Stimulated activated CD8-positive, alpha-beta memory T cell treated with anti-CD3 and anti-CD28 coated beads, Interleukin-12 subunit alpha, Interleukin-12 subunit beta, amount 100 ng/mL, for 4 hours (primary cell): ENCODE measurements at regions not wholly inside any gene's neighbourhood (a gene's known extent, or its start where the extent isn't known, plus 50 kb on each side); places are given as distances from the start of the nearest gene placed in this dataset.

Source experiments
- DNase-seq: peaks from one replicate; pipeline ENCODE4 v3.0.0-alpha.2; 2020; ENCODE audit warnings: low read depth

GRCh38 chr7:424301-424935 lies 95.2 kb downstream of the PDGFA start:
- no peak for DNase-seq

DNA sequence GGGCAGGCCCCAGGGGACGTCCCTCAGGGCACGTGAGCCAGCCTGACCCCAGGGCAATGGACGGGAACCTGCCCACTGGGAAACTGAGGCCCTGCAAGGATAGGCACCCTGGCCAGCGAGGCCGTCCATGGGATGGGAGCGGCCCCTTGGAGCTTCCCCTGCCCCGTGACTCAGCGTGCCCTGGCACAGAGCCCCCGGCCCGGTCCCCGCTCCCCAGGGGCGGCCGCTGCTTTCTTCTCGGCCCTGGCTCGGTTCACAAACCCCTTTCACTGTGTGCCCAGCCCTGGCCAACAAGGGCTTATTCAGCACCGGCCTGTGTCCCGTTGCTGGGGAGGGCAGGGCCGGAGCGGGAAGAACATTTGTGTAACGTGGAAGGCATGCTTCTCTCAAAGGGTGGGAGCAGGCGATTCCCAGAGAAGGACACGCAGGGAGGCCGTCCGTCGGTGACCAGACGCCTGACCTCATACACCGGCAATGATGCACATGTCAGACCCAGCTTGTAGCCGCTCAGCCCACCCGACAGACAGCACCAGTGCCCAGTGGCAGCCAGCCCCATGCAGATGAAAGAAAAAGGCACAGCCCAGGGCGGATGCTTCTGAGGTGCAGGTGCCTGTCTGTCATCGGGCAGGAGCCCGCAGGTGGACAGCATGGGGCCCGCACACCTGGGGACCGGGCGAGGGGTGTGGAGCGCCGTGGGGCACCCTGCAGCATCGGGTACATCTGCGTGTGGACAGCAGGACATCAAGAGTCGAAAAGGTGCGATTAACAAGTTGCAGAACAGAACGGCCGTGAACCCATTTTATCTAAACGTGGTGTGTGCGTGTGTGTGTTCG lies 94.5 kb downstream of the PDGFA start:
- DNase-seq: no peak

DNA sequence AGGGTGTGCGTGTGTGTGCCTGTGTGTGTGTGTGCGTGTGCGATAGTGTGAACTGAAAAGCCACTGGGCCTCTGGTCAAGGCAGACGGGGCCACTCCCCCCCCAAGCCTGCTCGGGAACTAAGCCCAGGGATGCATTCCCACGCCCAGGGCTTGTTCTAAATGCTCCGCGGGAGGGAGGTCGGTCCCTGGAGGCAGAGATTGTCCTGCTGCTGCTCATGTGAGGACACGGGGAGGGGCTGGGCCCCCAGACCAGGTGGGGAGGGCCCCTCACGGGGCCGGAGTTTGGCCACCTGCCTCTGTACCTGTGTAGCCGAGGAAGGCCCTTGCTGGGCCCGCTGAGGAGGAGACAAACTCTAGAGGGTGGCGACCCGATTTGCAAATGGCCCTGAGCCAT lies 93.9 kb downstream of the PDGFA start:
- DNase-seq: no peak

DNA sequence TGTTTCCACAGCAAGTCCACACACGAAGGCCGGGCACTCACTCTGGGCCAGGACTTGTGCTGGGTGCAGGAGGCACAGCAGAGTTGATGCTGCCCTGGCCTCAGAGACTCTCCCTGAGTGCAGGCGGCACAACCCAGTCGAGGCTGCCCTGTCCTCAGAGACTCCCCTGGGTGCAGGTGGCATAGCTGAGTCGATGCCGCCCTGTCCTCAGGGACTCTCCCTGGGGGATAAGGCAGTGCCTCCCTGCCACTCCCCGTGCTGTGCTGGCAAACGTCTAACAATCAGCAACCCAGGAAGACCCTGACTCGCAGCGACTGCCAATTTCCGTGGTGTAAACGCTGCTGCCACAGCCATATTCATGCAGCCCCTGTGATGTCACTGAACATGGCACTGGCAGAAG lies 93.1 kb downstream of the PDGFA start:
- no peak for DNase-seq

DNA sequence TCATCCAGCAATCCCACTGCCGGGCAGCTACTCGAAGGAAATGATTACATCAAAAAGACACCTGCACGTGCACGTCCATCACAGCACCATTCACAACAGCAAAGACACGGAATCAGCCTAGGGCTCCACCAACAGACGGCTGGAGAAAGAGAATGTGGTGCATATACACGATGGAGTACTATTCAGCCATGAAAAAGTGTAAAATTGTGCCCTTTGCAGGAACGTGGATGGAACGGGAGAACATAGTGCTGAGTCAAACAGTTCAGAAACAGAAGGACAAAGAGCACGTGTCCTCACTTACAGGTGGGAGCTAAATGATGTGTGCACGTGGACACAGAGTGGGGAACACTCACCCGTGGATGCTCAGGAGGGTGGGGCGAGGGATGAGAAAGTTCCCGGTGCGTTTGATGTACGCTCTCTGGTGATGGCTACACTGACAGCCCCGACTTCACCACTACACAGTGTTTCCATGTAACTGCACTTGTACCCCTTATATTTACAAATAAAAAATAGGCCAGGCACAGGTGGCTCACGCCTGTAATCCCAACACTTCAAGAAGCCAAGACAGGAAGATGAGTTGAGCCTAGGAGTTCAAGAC lies 92.0 kb downstream of the PDGFA start:
- no peak for DNase-seq

DNA sequence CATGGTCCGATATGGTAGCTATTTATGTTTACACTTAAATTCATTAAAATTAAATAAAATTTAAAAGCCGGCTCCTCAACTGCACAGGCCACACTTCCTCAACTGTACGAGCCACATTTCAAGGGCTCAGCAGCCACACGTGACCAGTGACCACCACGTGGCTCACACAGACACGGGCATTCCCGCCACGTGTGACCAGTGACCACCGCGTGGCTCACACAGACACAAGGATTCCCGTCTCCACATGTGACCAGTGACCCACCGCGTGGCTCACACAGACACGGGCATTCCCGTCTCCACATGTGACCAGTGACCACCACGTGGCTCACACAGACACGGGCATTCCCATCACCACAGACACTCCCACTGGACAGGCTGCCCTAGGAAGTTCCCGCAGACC lies 91.3 kb downstream of the PDGFA start:
- DNase-seq: no peak

DNA sequence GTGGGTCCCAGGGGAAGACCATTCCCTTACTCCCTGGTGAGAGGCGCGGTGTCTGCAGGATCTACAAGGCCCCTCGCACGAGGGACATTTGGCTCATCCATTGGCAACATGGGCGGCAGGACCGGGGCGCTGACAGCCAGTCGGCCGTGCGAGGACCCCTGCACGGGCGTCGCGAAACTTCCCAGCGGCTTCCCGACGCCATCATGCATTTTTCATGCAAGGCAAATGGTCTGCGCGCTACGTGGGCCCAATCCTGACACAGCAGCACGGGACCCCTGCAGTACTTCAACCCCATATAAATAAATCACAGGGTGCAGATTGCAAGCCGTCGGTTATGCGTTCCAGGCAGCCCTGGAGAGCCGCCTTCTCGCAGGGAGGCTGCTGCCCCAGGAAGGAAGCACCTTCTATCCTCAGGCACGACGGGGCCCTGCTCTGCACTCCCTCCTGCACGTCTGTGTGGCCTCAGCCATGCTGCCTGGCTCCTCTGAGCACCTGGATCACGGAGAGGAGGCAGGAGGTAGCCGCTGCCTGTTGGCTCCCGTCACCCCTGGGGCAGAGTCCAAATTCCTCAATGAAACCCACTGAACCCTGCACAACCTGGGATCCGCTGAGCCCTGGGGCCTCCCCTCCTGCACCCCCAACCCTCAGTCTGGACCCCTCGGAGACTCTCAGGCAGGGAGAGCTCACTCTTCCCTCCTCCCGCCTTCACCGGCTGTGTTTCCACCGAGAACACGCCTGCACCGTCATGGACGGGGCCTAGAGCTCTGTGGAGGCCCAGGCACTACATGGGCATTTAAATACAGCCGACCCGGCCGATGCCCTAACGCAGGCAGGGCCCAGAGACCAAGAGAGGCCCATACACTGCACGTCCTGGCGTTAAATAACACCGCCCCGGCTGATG lies 90.5 kb downstream of the PDGFA start:
- no peak for DNase-seq

- DNase-seq: no peak
These were observed 89.8 kb downstream of the PDGFA start for GRCh38 chr7:429828-430180.

GRCh38 chr7:431041-431440 lies 88.6 kb downstream of the PDGFA start:
- no peak for DNase-seq

- no peak for DNase-seq
These were observed 88.0 kb downstream of the PDGFA start for GRCh38 chr7:431658-432111.

DNA sequence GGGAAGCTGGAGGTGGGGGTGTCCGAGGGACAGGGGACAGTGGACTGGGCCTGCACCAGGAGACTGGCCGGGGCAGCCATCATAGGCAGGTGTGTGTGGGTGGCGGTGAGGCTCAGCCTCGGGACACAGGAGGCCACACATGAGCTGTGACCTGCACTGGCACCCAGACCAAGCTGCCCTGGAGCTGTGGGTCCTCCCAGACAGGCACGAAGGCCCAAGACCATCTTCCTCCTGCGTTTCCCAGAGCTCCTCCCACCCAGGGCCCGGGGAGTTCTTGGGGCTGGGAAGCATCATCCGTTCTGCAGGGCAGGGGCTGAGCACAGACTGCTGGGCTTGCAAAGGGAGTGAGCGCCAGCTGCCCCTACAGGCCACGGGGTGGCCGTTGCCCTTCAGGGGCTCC lies 87.4 kb downstream of the PDGFA start:
- no peak for DNase-seq

- DNase-seq: no peak
These were observed 86.7 kb downstream of the PDGFA start for GRCh38 chr7:432933-433332.

DNA sequence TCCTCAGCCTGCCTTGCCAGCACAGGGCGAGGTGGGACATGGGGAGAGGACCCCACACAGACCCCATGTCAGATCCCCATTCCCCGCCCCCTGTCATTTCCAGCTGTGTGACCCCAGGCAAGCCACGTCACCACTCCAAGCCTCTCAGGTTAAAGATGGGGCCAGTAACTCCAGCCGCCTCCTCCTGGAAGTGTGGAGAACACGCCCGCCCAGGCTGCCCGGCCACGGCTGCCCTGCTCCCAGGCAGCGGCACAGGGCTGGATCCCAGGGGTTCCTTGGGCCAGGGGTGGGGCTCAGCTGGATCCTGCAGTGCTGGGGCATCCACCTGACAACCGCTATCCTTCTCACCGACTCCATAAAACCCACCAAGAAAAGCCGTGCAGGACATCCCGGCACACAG lies 86.1 kb downstream of the PDGFA start:
- no peak for DNase-seq

DNA sequence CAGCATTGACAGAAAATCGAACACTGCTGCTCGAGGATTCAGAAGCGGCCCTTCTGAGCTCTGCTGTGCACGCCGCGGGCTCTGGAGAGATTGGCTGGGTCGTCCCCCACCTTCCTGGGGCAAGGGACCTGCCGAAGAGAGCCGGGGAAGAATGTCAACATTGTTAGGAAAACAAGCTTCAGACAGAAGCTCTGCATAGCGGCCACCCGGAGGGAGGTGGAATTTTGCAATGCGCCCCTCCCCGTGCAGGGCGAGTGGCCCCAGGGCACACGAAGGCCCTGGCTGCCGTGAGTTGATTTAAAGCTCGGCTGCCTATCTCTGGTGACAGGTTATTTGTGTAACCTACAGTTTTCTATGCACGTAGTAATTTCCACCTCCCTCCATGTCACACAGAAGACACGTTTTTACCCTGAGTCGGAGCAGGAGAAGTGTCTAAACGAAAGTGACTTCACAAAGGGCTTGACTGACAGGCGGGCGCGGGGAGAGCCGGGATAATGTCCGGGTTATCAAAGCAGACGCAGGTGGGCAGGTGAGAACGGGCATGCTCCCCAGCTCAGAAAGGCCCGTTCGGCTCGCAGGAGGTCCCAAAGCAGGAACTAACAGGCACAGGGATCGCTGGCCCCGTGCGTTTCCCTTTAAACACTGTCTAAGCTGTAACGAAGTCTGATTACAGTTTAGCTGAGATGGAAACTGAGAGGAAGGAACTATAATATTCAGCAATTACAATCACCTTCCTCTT lies 84.6 kb downstream of the PDGFA start:
- no peak for DNase-seq

- DNase-seq: no peak
These were observed 83.8 kb downstream of the PDGFA start for GRCh38 chr7:435630-436366.

- no peak for DNase-seq
These were observed 83.1 kb downstream of the PDGFA start for GRCh38 chr7:436367-437128.

GRCh38 chr7:437329-438251 lies 82.1 kb downstream of the PDGFA start:
- no peak for DNase-seq

- DNase-seq: no peak
These were observed 81.3 kb downstream of the PDGFA start for GRCh38 chr7:438361-438760.

GRCh38 chr7:438916-439315 lies 80.7 kb downstream of the PDGFA start:
- DNase-seq: no peak
